ENCODE measurements at regions not wholly inside any gene's neighbourhood (a gene's known extent, or its start where the extent isn't known, plus 50 kb on each side); places are given as distances from the start of the nearest gene placed in this dataset.

DNA sequence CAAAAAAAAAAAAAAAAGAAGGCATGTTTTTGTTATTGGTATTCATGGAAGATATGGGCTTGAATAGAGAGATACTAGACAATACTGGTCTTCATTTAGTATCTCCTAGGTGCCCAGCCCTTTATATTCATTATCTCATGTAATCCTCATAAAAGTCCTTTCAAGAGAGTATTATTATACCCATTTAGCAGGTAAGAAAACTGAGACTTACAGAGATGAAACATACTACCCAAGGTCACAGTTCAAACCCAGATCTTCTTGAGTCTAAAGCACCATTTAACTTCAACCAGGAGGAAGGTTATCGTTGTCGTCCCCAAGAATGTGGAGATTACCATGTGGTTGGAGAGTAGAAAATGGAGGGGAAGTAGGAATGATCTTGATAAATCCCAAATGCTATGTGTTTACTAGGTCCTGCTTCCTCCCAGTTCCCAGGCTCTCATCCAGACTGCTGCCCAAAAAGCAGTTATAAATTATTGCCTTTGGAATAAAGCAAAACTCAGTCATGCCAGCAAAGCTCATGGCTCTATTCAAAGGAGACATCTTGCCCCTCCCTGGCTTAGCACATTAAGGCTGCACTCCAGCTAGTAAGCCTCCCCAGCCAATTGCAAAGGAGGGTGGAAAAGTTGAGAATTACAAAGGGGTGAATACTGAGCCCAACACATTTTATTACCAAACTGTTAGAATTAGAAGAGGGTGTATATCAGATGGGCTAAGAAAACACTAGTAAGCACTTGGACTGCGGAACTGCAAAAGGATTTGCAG lies 163.9 kb downstream of the PIK3R1 start:
- H3K4me3 ChIP-seq (ENCODE audit: low read depth in 2 of 2, low read length in 2 of 2), result no peak overlapping the region
- H3K36me3 ChIP-seq (ENCODE audit: control insufficient read depth, insufficient read depth, low read length), result no peaks in the 10 kb centered on the region
- peaks cover 3% of the 10 kb centered on the region; the same call in 1 of the 2 replicates for H3K27me3 ChIP-seq (ENCODE audit: control insufficient read depth, insufficient read depth, low read length)
- TF ChIP-seq, protein P1, sequence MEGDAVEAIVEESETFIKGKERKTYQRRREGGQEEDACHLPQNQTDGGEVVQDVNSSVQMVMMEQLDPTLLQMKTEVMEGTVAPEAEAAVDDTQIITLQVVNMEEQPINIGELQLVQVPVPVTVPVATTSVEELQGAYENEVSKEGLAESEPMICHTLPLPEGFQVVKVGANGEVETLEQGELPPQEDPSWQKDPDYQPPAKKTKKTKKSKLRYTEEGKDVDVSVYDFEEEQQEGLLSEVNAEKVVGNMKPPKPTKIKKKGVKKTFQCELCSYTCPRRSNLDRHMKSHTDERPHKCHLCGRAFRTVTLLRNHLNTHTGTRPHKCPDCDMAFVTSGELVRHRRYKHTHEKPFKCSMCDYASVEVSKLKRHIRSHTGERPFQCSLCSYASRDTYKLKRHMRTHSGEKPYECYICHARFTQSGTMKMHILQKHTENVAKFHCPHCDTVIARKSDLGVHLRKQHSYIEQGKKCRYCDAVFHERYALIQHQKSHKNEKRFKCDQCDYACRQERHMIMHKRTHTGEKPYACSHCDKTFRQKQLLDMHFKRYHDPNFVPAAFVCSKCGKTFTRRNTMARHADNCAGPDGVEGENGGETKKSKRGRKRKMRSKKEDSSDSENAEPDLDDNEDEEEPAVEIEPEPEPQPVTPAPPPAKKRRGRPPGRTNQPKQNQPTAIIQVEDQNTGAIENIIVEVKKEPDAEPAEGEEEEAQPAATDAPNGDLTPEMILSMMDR (IDR thresholded peaks at IDR 0.05), result no peak
- TF ChIP-seq POLR2AphosphoS5 (IDR thresholded peaks at IDR 0.05; ENCODE audit: low read depth, low read length), result no peak
- in situ Hi-C loops (cut with HindIII; ENCODE audit: low pct_unique_long_range_greater_than_20kb, low sequenced_read_pairs) (no loop called here), intact Hi-C loops (cut with micrococcal nuclease; ENCODE audit: unreplicated experiment) (no loop called here)
- ATAC-seq, result no peak
- ChIA-PET CTCF (no interaction called here), POLR2A (no interaction called here)
- H3K27ac ChIP-seq (ENCODE audit: low read length), result no peak overlapping the region
- no peak for DNase-seq (ENCODE audit: low read depth, low spot score)
- H3K9me3 ChIP-seq (ENCODE audit: control insufficient read depth, insufficient read depth, low read depth, low read length), result no peaks in the 10 kb centered on the region
- no peaks in the 10 kb centered on the region for H3K4me1 ChIP-seq (ENCODE audit: control insufficient read depth, insufficient read depth, low read length)
- BruUV-seq (replicated peaks), result no TSS peak

DNA sequence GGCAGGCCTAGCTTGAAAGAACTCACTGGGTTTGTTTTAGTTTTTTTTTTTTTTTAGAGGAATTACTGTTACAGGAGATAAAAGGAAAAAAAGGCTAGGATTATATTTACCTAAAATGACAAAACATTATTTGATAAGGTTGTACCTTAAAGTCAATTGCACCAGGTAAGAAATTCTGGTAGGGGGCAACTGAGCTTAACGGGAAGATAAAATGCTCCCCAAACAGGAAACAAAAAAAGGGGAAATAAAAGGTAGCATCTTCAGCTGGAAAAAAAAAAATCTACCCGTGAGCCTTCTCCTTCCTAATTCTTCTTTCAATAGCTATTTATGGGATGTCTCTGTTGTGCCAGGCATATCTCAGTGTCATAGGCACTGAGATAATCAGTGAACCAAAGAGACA lies 164.5 kb downstream of the PIK3R1 start:
- DNase-seq (ENCODE audit: low read depth, low spot score) (no peak), ATAC-seq (no peak)
- intact Hi-C loops (cut with micrococcal nuclease; ENCODE audit: unreplicated experiment) (no loop called here), in situ Hi-C loops (cut with HindIII; ENCODE audit: low pct_unique_long_range_greater_than_20kb, low sequenced_read_pairs) (no loop called here)
- no peak for TF ChIP-seq POLR2AphosphoS5 (IDR thresholded peaks at IDR 0.05; ENCODE audit: low read depth, low read length)
- no peak for TF ChIP-seq SIN3A (IDR thresholded peaks at IDR 0.05; ENCODE audit: borderline replicate concordance, insufficient read depth, low read depth, low read length)
- TF ChIP-seq, protein P1 (IDR thresholded peaks at IDR 0.05), result no peak
- TF ChIP-seq, protein P2, sequence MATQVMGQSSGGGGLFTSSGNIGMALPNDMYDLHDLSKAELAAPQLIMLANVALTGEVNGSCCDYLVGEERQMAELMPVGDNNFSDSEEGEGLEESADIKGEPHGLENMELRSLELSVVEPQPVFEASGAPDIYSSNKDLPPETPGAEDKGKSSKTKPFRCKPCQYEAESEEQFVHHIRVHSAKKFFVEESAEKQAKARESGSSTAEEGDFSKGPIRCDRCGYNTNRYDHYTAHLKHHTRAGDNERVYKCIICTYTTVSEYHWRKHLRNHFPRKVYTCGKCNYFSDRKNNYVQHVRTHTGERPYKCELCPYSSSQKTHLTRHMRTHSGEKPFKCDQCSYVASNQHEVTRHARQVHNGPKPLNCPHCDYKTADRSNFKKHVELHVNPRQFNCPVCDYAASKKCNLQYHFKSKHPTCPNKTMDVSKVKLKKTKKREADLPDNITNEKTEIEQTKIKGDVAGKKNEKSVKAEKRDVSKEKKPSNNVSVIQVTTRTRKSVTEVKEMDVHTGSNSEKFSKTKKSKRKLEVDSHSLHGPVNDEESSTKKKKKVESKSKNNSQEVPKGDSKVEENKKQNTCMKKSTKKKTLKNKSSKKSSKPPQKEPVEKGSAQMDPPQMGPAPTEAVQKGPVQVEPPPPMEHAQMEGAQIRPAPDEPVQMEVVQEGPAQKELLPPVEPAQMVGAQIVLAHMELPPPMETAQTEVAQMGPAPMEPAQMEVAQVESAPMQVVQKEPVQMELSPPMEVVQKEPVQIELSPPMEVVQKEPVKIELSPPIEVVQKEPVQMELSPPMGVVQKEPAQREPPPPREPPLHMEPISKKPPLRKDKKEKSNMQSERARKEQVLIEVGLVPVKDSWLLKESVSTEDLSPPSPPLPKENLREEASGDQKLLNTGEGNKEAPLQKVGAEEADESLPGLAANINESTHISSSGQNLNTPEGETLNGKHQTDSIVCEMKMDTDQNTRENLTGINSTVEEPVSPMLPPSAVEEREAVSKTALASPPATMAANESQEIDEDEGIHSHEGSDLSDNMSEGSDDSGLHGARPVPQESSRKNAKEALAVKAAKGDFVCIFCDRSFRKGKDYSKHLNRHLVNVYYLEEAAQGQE (IDR thresholded peaks at IDR 0.05; ENCODE audit: insufficient read depth in 1 of 2, low read depth in 2 of 2, low read length in 1 of 2), result no peak
- no peak for TF ChIP-seq TCF7L2 (IDR thresholded peaks at IDR 0.05; ENCODE audit: low read depth, low read length)
- Histone ChIP-seq H3K4me3 (ENCODE audit: low read depth in 2 of 2, low read length in 2 of 2) (no peak overlapping the region), H3K36me3 (ENCODE audit: control insufficient read depth, insufficient read depth, low read length) (no peaks in the 10 kb centered on the region), H3K9me3 (ENCODE audit: control insufficient read depth, insufficient read depth, low read depth, low read length) (no peaks in the 10 kb centered on the region), H3K4me1 (ENCODE audit: control insufficient read depth, insufficient read depth, low read length) (no peaks in the 10 kb centered on the region), H3K27me3 (ENCODE audit: control insufficient read depth, insufficient read depth, low read length) (peaks cover 3% of the 10 kb centered on the region; the same call in 1 of the 2 replicates), H3K27ac (ENCODE audit: low read length) (no peak overlapping the region)
- ChIA-PET CTCF (interaction anchor here (0.7 kb wide), 1 partner anchor 74 kb away, joined by 7 read pairs; no protein-coding TSS in a partner anchor), POLR2A (interaction anchor here (0.6 kb wide), 1 partner anchor 23 kb away, joined by 3 read pairs; no protein-coding TSS in a partner anchor)
- BruUV-seq (replicated peaks), result no TSS peak
